Endothelial cell of umbilical vein (primary cell): ENCODE measurements at regions not wholly inside any gene's neighbourhood (a gene's known extent, or its start where the extent isn't known, plus 50 kb on each side); places are given as distances from the start of the nearest gene placed in this dataset.

Experiments used
- EZH2 ChIP-seq: IDR thresholded peaks from 2 replicates; pipeline ENCODE4 v1.6.1; 2012; ENCODE audit warnings: borderline replicate concordance, low read depth, mild to moderate bottlenecking, moderate library complexity, low read length, inconsistent platforms; ENCODE audit not compliant: severe bottlenecking
- POLR2A ChIP-seq: IDR thresholded peaks from 2 replicates; pipeline ENCODE4 v1.6.1; 2012; ENCODE audit warnings: low read depth, mild to moderate bottlenecking, control low read depth, low read length

DNA sequence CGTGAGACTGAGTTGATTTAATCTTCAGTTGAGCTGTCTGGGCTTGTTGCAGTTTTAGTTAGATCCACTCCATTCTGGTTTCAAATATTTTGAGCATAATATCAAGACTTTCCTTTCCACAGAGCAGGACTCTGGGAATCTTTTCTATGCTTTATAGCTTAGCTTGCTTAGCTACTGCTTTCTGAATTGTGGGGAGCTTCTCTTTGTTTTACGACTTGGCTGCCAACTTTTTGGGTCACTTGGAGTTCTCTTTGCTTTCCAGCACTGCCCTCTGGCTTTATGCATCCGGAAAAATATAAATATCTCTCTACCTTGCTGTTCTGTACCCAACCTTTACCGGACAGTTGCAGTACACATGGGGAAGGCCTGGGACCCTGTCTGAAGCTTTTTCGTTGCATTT lies 292.1 kb downstream of the STIM2 start:
- TF ChIP-seq EZH2: no peak
- TF ChIP-seq POLR2A: no peak
